ENCODE measurements at regions not wholly inside any gene's neighbourhood (a gene's known extent, or its start where the extent isn't known, plus 50 kb on each side); places are given as distances from the start of the nearest gene placed in this dataset.
A peak's percentile ranks its signal among the peaks of the same experiment; 100 is the strongest.

- no peak for TF ChIP-seq CTCF (IDR thresholded peaks at IDR 0.05; ENCODE audit: low read depth, low read length, missing control alignments)
- DNase-seq (ENCODE audit: low read depth): no peak
- H3K4me3 ChIP-seq (ENCODE audit: low read depth, low read length): no peak overlapping the region
These were observed 170.1 kb downstream of the HAUS1 start for GRCh38 chr18:46274266-46274665.

DNA sequence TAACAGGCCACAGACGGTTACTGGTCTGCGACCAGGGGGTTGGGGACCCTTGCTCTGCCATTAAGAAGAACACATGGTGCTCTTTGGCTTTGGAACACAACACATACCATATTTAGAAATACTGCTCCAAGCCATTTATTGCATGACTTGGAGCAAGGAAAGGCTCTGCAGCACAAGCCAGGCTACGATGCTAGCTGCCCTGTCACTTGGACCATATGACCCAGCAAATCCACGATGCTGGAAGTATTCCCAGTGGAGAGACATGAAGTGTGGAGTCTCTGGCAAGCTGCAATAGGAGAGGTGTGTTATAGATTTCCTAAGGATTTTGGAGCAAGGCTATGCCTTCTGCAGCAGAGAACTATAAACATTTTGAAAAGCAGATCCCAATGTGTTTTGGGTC, 171.2 kb downstream of the HAUS1 start:
- no peak for DNase-seq (ENCODE audit: low read depth)
- H3K4me3 ChIP-seq (ENCODE audit: low read depth, low read length): no peak overlapping the region
- TF ChIP-seq CTCF (IDR thresholded peaks at IDR 0.05; ENCODE audit: low read depth, low read length, missing control alignments): no peak

GRCh38 chr18:46276748-46277147, 172.6 kb downstream of the HAUS1 start:
- H3K4me3 ChIP-seq (ENCODE audit: low read depth, low read length): no peak overlapping the region
- TF ChIP-seq CTCF (IDR thresholded peaks at IDR 0.05; ENCODE audit: low read depth, low read length, missing control alignments): no peak
- DNase-seq (ENCODE audit: low read depth): no peak

GRCh38 chr18:46278481-46279465, 174.6 kb downstream of the HAUS1 start:
- DNase-seq (ENCODE audit: low read depth): no peak

GRCh38 chr18:46279673-46280072, 175.5 kb downstream of the HAUS1 start:
- H3K4me3 ChIP-seq (ENCODE audit: low read depth, low read length): no peak overlapping the region
- no peak for TF ChIP-seq CTCF (IDR thresholded peaks at IDR 0.05; ENCODE audit: low read depth, low read length, missing control alignments)
- no peak for DNase-seq (ENCODE audit: low read depth)

More at GRCh38 chr18:46278481-46279465, 174.6 kb downstream of the HAUS1 start:
- TF ChIP-seq CTCF (IDR thresholded peaks at IDR 0.05; ENCODE audit: low read depth, low read length, missing control alignments): no peak
- H3K4me3 ChIP-seq (ENCODE audit: low read depth, low read length): no peak overlapping the region

DNA sequence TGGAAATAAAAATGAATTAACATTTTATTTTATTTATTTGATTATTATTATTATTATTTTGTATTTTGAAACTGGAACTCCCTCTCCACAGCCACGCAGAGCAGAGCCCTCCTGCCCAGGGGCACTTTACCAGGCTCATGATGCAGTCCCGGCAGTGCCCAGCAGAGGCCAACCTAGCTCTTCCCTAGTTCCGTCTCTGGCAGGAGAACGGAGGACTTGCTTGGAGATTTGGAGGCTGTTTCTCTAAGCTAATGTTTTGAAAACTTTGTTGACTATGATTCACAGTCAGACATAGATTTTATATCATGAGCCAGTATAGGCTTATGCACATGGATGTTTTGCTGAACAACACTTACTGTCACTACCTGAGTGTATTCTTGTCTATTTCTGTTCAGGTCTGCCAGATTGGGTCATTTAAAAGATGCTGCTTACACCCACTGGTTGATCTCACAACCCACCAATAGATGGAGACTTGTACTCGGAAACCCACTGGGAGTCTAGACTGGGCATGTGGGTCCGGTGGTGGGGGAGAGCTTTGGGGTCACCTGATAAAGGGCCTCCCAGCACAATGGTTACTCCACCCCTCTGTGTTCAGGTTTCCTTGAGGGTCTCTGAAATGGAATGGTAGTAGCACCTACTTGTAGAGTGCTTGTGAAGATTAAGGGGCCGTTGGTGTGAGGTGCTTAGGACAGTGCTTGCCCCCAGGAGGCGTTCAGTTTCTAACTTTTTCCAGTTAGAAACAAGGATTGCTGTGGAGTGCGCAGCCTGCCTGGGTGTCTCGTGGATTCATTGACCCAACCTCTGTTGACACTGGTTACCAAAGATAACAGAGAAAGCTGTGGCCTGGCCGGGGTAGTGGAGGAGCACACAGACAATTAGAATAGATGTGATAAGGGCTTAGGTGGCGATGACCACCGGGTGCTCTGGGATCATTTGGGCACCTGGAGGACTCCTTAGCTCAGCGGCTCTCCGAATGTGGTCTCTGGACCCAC, 177.3 kb downstream of the HAUS1 start:
- peak; percentile 95 for TF ChIP-seq CTCF (IDR thresholded peaks at IDR 0.05; ENCODE audit: low read depth, low read length, missing control alignments)
- no peak overlapping the region for H3K4me3 ChIP-seq (ENCODE audit: low read depth, low read length)
- no peak for DNase-seq (ENCODE audit: low read depth)

Data from GM12864 (cell line).